HepG2 (cell line): ENCODE measurements at regions not wholly inside any gene's neighbourhood (a gene's known extent, or its start where the extent isn't known, plus 50 kb on each side); places are given as distances from the start of the nearest gene placed in this dataset.

ENCODE experiments used
- ATAC-seq: fragments of 200-7000 bp; cut with Tn5 transposase; 3 replicates; pipeline ENCODE4 v1.9.1; 2020; ENCODE audit warnings: mild to moderate bottlenecking, moderate library complexity
- BruUV-seq: library from RNA; stranded (reverse); fragments of 400-500 nt; replicated peaks from 2 replicates; lab custom pipeline; 2021; lab: Mats Ljungman, UMichigan
- CTCF ChIA-PET: fragments of 300-600 bp; formaldehyde crosslinking; extraction: SDS; loops from one replicate; lab custom pipeline; 2021; ENCODE audit warnings: low total read pairs, inconsistent platforms, low intra/inter-chr PET ratio; lab: Yijun Ruan, JAX
- POLR2A ChIA-PET: fragments of 350-600 bp; sonication (Branson Sonifier 250); formaldehyde crosslinking; loops from one replicate; lab custom pipeline; 2020; ENCODE audit warnings: antibody characterized with exemption, inconsistent platforms; lab: Yijun Ruan, JAX
- DNase-seq: peaks from one replicate; pipeline ENCODE4 v3.0.0-alpha.2; 2015; ENCODE audit warnings: low spot score
- FAIRE-seq: peaks from 3 replicates; lab custom pipeline; 2011; peaks lifted over from hg19 to GRCh38; lab: Jason Lieb, UNC
- H2AFZ ChIP-seq: one replicate; pipeline ENCODE4 v1.6.1; 2011; ENCODE audit warnings: low read length, inconsistent platforms
- H3K27ac ChIP-seq: fragments of 300-600 bp; 3 replicates; pipeline ENCODE4 v1.8.0; 2011; ENCODE audit warnings: mixed run types, mild to moderate bottlenecking, mixed read lengths, low read length, inconsistent platforms; ENCODE audit not compliant: insufficient read depth; ENCODE audit errors: extremely low read length
- H3K27me3 ChIP-seq, 2 experiments: fragments of 200-600 bp in 1 of 2; 2 replicates in 1 of 2; 3 replicates in 1 of 2; pipeline versions ENCODE4 v1.6.0 to v1.8.0; 2011; ENCODE audit warnings: low read length in 2 of 2, mild to moderate bottlenecking in 2 of 2, moderate library complexity in 2 of 2, inconsistent platforms in 1 of 2; ENCODE audit not compliant: insufficient read depth in 2 of 2, control insufficient read depth in 1 of 2
- H3K36me3 ChIP-seq, 2 experiments: fragments of 200-600 bp in 1 of 2; replicated peaks in 1 of 2; 2 replicates in 1 of 2; 3 replicates in 1 of 2; pipeline versions ENCODE4 v1.5.1 to v1.8.0; 2011; ENCODE audit warnings: low read length in 2 of 2, inconsistent platforms in 1 of 2; ENCODE audit not compliant: insufficient read depth in 2 of 2, control insufficient read depth in 1 of 2
- H3K4me1 ChIP-seq: 2 replicates; pipeline ENCODE4 v1.5.1; 2012; ENCODE audit warnings: low read length, inconsistent platforms; ENCODE audit not compliant: insufficient read depth
- H3K4me2 ChIP-seq: 2 replicates; pipeline ENCODE4 v1.6.0; 2011; ENCODE audit warnings: low read depth, low read length, inconsistent platforms
- H3K4me3 ChIP-seq, 3 experiments: fragments of 200-600 bp in 1 of 3; sonication (generic), shearing (Covaris generic) in 1 of 3; replicated peaks in 1 of 3; 2 replicates each; pipeline ENCODE4 v1.5.1; 2011 to 2016; ENCODE audit warnings: low read length in 3 of 3, inconsistent platforms in 2 of 3, low read depth in 2 of 3, mild to moderate bottlenecking in 2 of 3, control low read depth in 1 of 3, mixed read lengths in 1 of 3; ENCODE audit not compliant: insufficient read depth in 1 of 3
- H3K79me2 ChIP-seq: one replicate; pipeline ENCODE4 v1.6.1; 2011; ENCODE audit warnings: low read length, inconsistent platforms; ENCODE audit not compliant: insufficient read depth
- H3K9ac ChIP-seq: 2 replicates; pipeline ENCODE4 v1.6.0; 2011; ENCODE audit warnings: mild to moderate bottlenecking, low read depth, low read length, inconsistent platforms; ENCODE audit not compliant: insufficient read depth
- H3K9me3 ChIP-seq: 2 replicates; pipeline ENCODE4 v1.5.1; 2012; ENCODE audit warnings: mild to moderate bottlenecking, low read length
- H4K20me1 ChIP-seq: 2 replicates; pipeline ENCODE4 v1.6.0; 2011; ENCODE audit warnings: inconsistent platforms, mild to moderate bottlenecking, low read length, moderate library complexity; ENCODE audit not compliant: insufficient read depth
- BRD4 ChIP-seq: sonication (generic); formaldehyde crosslinking; IDR thresholded peaks from 2 replicates; pipeline ENCODE4 v1.4.0; 2020; ENCODE audit warnings: missing genetic modification reagents
- E2F1 ChIP-seq: sonication (generic); formaldehyde crosslinking; IDR thresholded peaks from 2 replicates; pipeline ENCODE4 v1.5.0; 2020; ENCODE audit warnings: missing genetic modification reagents
- ETS1 ChIP-seq: sonication (generic); formaldehyde crosslinking; IDR thresholded peaks from 2 replicates; pipeline ENCODE4 v1.4.0; 2020; ENCODE audit warnings: missing genetic modification reagents
- GLI4 ChIP-seq: sonication (generic); formaldehyde crosslinking; IDR thresholded peaks from 2 replicates; pipeline ENCODE4 v1.5.1; 2020; ENCODE audit warnings: missing genetic modification reagents, mild to moderate bottlenecking, moderate library complexity, borderline replicate concordance
- MEF2D ChIP-seq: sonication (generic); formaldehyde crosslinking; IDR thresholded peaks from 2 replicates; pipeline ENCODE4 v1.5.1; 2020; ENCODE audit warnings: mild to moderate bottlenecking, missing genetic modification reagents
- MTF1 ChIP-seq: sonication (generic); formaldehyde crosslinking; IDR thresholded peaks from 2 replicates; pipeline ENCODE4 v1.5.0; 2020; ENCODE audit warnings: missing genetic modification reagents
- MYPOP ChIP-seq: sonication (generic); formaldehyde crosslinking; IDR thresholded peaks from 2 replicates; pipeline ENCODE4 v1.8.1; 2023; ENCODE audit warnings: mild to moderate bottlenecking, moderate library complexity, missing genetic modification reagents
- RERE ChIP-seq: IDR thresholded peaks from 2 replicates; pipeline ENCODE4 v1.6.1; 2016; ENCODE audit warnings: low read depth, missing genetic modification reagents, missing compliant biosample characterization
- RFXANK ChIP-seq: IDR thresholded peaks from 2 replicates; pipeline ENCODE4 v1.6.1; 2016
- SP5 ChIP-seq: IDR thresholded peaks from 2 replicates; pipeline ENCODE4 v1.6.1; 2016; ENCODE audit warnings: low read depth, borderline replicate concordance
- TEAD3 ChIP-seq: optimal IDR thresholded peaks from 2 replicates; pipeline ENCODE3; 2016; ENCODE audit warnings: borderline replicate concordance
- TOE1 ChIP-seq: sonication (generic); formaldehyde crosslinking; IDR thresholded peaks from 2 replicates; pipeline ENCODE4 v1.4.0; 2020; ENCODE audit warnings: mild to moderate bottlenecking, missing genetic modification reagents
- ZMAT3 ChIP-seq: sonication (generic); formaldehyde crosslinking; conservative IDR thresholded peaks from 2 replicates; pipeline ENCODE4 v1.7.0; 2021; ENCODE audit warnings: missing genetic modification reagents
- WGBS: methylation state at CpG from one replicate; pipeline ENCODE4 v1.1.6; 2017; ENCODE audit warnings: low lambda C conversion rate; 5-methylcytosine and 5-hydroxymethylcytosine counted together
- in situ Hi-C: cut with HindIII; loops from 2 replicates; pipeline ENCODE4 v1.10.0; 2017; ENCODE audit warnings: low pct_unique_long_range_greater_than_20kb; ENCODE audit not compliant: extremely low pct_ligation_motif_present
- intact Hi-C: fragments of 100-400 bp; cut with micrococcal nuclease; formaldehyde crosslinking; loops from one replicate; pipeline ENCODE4 v1.10.0; 2022; ENCODE audit not compliant: unreplicated experiment

GRCh38 chr13:21846605-21847004 lies 175.7 kb downstream of the FGF9 start:
- no peak for FAIRE-seq
- H3K4me1 ChIP-seq = peaks cover 5% of the 10 kb centered on the region; the same call in 1 of the 2 replicates
- no peak overlapping the region for H3K9ac ChIP-seq
- H3K9me3 ChIP-seq = no peaks in the 10 kb centered on the region
- POLR2A ChIA-PET = no interaction called here
- H2AFZ ChIP-seq = no peak overlapping the region
- TF ChIP-seq RERE (CRISPR knock-in tag) (no peak), SP5 (CRISPR knock-in tag) (no peak), ZMAT3 (CRISPR knock-in tag) (no peak), TOE1 (CRISPR knock-in tag) (no peak), GLI4 (no peak), ETS1 (CRISPR knock-in tag) (no peak), MEF2D (no peak), TEAD3 (no peak), MTF1 (no peak), MYPOP (CRISPR knock-in tag) (no peak), BRD4 (no peak), E2F1 (CRISPR knock-in tag) (no peak), RFXANK (CRISPR knock-in tag) (no peak)
- TF ChIP-seq, all 625 proteins: peak for 0
- no peak overlapping the region for H3K4me2 ChIP-seq
- H3K27ac ChIP-seq = no peak overlapping the region
- no peak for DNase-seq
- in situ Hi-C loops (no loop called here), intact Hi-C loops (loop anchor here (10.0 kb wide), 1 partner anchor 948 kb away; no protein-coding TSS in a partner anchor)
- no peaks in the 10 kb centered on the region for H4K20me1 ChIP-seq
- H3K4me3 ChIP-seq = no peak overlapping the region
- H3K79me2 ChIP-seq = no peaks in the 10 kb centered on the region
- no peaks in the 10 kb centered on the region for H3K36me3 ChIP-seq
- no peaks in the 10 kb centered on the region for H3K27me3 ChIP-seq
- ATAC-seq = no peak
- BruUV-seq = no TSS peak
- 42% methylated on average over 4 of the region's 4 CpGs for WGBS
- CTCF ChIA-PET = no interaction called here
